MM.1S (cell line): ENCODE measurements at regions not wholly inside any gene's neighbourhood (a gene's known extent, or its start where the extent isn't known, plus 50 kb on each side); places are given as distances from the start of the nearest gene placed in this dataset.

Experiments
- CTCF ChIP-seq: fragments of 300-600 bp; sonication (generic); IDR thresholded peaks from 2 replicates; pipeline ENCODE4 v1.5.1; 2016; ENCODE audit warnings: antibody characterized with exemption, low read length, mixed read lengths
- EZH2 ChIP-seq: fragments of 300-600 bp; sonication (generic); optimal IDR thresholded peaks from 2 replicates; pipeline ENCODE3; 2017; ENCODE audit warnings: low read depth, mild to moderate bottlenecking, antibody characterized with exemption, low read length, mixed read lengths

GRCh38 chr3:7897655-7898054, 604.0 kb upstream of the LMCD1 start:
- TF ChIP-seq CTCF, result no peak
- TF ChIP-seq EZH2, result no peak
